ENCODE measurements at regions not wholly inside any gene's neighbourhood (a gene's known extent, or its start where the extent isn't known, plus 50 kb on each side); places are given as distances from the start of the nearest gene placed in this dataset.

- no peak for DNase-seq (ENCODE audit: low spot score)
Measured at GRCh38 chr7:108973075-108973474, 403.4 kb downstream of the DNAJB9 start.

DNA sequence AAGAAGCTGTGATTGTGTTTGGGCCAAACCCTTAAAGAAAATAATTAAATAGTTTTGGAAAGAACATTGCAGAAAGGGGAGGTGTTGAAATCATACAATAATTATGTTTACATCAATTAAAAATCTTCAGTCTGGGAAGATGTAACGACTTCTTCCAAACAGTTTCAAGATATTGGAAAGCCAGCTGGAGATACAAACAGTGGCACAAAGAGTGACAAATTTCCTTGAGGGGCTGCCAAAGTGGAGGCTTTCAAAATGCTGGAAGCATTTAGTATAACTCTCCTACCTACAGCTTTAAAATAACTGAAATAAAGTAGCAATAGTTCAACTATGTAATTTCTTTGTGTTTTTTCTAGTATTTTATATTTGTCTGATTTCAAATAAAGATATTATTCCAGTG, 405.0 kb downstream of the DNAJB9 start:
- DNase-seq (ENCODE audit: low spot score), result no peak

GRCh38 chr7:108985037-108985436, 415.4 kb downstream of the DNAJB9 start:
- DNase-seq (ENCODE audit: low spot score), result no peak

GRCh38 chr7:108989319-108989718, 419.6 kb downstream of the DNAJB9 start:
- no peak for DNase-seq (ENCODE audit: low spot score)

DNA sequence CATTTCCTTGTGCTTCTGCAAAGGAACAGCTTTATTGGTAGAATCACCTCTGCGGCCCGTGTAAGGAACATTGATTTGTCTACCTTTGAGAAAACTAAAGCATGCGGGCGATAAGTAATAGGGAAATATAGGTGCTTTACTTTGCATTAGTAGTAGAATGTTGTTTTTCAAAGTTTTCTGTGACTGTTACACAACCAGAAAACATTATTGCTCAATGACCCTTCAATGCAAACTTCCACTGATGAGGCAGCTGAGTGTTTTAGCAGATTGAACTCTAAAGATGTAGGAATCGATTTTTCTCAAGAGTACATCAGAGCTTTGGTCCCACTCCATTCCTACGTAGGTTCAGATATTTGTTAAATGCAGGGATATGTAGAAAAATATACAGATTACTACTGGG, 427.8 kb downstream of the DNAJB9 start:
- DNase-seq (ENCODE audit: low spot score), result no peak

DNA sequence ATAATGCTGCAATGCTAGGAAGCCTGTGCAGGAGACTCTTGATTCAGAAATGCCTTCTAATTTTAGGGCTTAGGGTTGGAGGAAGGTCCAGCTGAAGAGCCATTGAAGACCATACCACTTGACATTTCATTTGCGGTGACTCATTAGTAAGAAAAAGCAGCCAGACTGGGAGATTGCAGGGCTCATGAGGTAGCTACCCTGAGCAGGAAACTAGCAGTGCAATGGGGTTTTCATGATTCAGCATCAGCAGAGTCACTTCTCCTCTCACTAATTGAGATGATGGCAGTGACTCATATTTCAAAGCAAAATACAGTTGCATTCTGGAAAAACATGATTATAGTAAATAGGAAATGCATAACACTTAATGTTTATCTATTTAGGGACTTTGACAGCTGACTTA, 434.1 kb downstream of the DNAJB9 start:
- DNase-seq (ENCODE audit: low spot score), result no peak

DNA sequence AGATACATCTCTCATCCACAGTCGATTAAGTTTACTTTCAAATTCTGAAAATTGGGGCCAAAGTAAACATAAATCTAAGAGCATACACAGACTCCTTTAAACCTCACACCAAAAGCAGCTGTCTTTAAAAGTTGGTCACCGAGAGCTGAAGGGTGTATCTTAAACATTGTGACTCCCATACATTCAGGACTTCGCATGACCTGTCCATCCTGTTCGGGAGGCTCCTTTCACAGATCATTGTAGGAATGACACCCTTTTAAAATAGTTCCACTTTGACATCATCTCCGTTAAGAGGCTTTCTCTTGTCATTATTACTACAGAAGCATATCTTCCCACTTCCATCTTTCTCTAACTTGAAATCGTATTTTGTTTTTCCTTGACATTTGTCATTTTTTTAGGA, 440.0 kb downstream of the DNAJB9 start:
- no peak for DNase-seq (ENCODE audit: low spot score)

DNA sequence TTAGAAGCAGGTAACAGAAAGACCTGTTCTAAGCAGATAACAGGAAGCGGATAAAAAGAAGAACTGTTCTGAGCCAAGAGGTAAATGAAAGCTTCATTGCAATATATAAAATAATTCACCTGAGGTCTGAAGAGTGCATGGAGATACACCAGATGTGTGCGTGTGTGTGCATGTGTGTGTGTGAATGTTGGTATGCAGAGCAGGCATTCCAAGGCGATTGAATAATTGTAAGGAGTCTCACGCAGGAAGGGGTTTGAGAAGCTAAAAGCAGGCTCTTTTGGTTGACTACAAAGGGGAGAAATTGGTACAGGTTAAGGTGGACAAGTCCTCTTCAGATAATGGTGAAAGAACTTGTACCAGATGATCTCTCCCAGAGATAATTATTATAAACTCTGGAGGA, 450.6 kb downstream of the DNAJB9 start:
- no peak for DNase-seq (ENCODE audit: low spot score)

DNA sequence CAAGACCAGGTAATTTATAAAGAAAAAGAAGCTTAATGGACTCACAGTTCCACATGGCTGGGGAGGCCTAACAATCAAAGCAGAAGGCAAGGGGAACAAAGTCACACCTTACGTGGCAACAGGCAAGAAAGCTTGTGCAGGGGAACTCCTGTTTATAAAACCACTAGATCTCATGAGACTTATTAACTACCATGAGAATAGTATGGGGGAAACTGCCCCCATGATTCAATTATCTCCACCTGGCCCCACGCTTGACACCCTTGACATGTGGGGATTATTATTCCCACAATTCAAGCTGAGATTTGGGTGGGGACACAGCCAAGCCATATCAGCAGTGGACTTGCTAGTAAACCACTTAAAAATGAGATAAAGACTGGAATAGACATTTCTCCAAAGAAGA, 451.7 kb downstream of the DNAJB9 start:
- no peak for DNase-seq (ENCODE audit: low spot score)

DNA sequence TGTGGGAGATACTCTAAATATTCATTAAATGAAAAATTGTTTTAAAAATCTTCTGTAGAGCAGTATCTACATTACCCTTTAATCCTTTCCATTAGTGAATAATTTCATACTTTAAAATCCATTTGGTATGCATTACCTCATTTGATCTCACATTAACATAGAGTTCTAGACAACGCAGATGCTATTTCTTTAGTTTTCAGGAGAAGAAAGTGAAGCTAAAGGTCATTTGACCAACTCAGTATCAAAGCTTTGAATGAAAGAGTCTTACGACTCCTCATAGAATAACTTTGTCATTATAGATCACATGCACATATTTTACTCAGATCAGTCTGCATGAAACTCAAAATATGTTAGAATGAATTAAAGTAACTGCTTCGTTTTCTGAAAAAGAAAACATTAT, 460.2 kb downstream of the DNAJB9 start:
- no peak for DNase-seq (ENCODE audit: low spot score)

GRCh38 chr7:109044691-109045090, 475.0 kb downstream of the DNAJB9 start:
- DNase-seq (ENCODE audit: low spot score), result no peak

- DNase-seq (ENCODE audit: low spot score), result no peak
Measured at GRCh38 chr7:109049366-109049765, 479.7 kb downstream of the DNAJB9 start.

- DNase-seq (ENCODE audit: low spot score), result no peak
Measured at GRCh38 chr7:109059089-109059488, 489.4 kb downstream of the DNAJB9 start.

GRCh38 chr7:109062798-109063197, 493.1 kb downstream of the DNAJB9 start:
- no peak for DNase-seq (ENCODE audit: low spot score)

DNA sequence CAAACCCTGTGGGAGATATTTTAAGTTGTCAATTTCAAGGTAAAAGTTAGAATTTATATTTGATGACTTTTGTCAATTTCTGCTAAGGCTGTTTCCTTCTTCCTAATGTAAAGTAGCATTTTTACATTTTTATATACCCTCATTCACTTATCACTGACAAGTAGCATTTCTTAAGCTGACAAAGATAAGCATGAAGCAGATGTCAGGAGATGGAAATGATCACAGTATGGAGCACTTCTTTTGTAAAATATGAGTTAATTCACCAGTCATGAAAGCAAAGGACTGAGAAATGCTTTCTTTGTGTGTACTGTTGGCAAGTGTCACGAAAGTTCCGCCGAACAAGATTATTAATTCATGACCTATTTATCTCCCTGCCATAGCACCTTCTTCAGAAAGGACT, 503.9 kb downstream of the DNAJB9 start:
- DNase-seq (ENCODE audit: low spot score), result no peak

DNA sequence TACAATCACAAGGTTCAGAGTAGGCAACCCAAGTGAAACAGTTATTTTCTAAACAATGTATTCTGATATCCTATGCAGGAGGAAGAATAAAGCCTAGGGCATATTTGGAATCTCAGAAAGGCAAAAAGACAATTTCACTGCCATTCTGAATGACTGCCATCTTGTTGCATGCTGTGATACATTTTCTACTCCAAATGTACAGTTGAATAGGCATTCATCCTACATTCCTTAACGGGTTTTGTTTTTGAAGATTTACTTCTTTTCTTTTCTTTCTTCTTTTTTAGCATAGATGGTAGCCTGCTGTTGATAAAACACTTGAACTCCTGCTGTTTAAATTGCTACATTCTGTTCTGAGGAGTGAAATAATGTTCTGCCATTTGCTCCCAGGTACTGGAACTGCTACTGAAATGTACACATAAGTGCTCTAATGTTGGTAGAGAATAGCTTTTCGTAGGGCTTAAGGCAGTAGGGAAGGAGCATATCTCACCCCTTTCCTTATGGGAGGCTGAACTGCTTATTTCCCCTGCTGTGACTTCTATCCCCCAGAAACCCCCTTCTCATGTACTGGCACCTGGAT, 506.8 kb downstream of the DNAJB9 start:
- DNase-seq (ENCODE audit: low spot score), result no peak

DNA sequence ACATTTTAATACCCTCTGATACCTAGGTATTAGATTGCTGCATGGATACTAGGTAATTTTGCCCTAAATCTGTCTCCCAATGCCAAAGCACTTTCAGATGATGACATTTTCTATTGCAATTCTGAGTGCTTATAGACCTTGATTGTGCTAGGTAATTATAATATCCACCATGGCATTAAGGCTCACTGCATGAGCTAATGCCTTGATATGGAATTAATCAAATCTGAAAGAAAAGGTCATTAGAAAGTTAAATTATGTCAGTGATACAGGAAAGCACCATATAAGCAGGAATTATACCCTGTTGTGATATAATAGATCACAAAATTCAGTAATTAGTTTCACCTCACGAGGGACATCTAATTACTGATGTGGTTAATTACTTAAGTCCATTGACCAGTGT, 521.4 kb downstream of the DNAJB9 start:
- no peak for DNase-seq (ENCODE audit: low spot score)

- no peak for DNase-seq (ENCODE audit: low spot score)
Measured at GRCh38 chr7:109092268-109092667, 522.6 kb downstream of the DNAJB9 start.

GRCh38 chr7:109101332-109101731, 531.7 kb downstream of the DNAJB9 start:
- no peak for DNase-seq (ENCODE audit: low spot score)

- DNase-seq (ENCODE audit: low spot score), result no peak
Measured at GRCh38 chr7:109109558-109109957, 539.9 kb downstream of the DNAJB9 start.

- DNase-seq (ENCODE audit: low spot score), result no peak
Measured at GRCh38 chr7:109111086-109111485, 541.4 kb downstream of the DNAJB9 start.

- DNase-seq (ENCODE audit: low spot score), result no peak
Measured at GRCh38 chr7:109121599-109122300, 552.1 kb downstream of the DNAJB9 start.

GRCh38 chr7:109125001-109125400, 555.3 kb downstream of the DNAJB9 start:
- DNase-seq (ENCODE audit: low spot score), result no peak

DNA sequence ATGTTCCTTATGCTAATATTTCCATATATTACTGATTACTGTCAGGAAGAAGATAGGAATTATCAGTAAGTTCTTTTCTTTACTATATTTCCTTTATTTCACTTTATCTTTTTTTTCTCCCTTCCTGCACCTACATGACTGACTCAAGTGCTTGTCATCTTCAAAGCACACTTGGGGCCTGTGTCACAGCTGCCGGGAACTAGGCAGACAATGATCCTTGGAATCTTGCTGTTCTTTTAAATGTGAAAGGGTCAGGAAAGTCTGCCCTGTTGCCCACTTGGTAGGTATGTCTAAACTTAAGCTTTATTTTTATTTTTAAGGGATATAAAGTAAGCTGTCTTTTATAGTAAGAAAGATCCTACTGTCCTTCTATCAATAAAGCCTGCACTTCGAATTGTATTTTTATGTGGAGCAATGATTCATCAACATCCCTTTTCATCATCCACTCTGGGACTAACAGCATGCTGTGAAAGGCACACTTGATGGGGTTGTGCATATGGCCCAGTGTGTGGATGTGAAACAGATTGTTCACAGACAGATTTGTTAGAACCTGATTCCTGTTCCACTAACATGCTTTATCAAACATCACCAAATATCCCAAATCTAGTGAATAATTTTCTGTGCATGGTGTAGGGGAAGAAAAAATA, 556.9 kb downstream of the DNAJB9 start:
- DNase-seq (ENCODE audit: low spot score), result no peak
